Non-pigmented ciliary epithelial cell (primary cell): ENCODE measurements at regions not wholly inside any gene's neighbourhood (a gene's known extent, or its start where the extent isn't known, plus 50 kb on each side); places are given as distances from the start of the nearest gene placed in this dataset.
"Not testable (repeated sequence)": the region's sequence is repeated elsewhere in the genome, so short reads cannot be mapped to it uniquely, and the experiment has no call there.

Source experiments
- DNase-seq: peaks from one replicate; pipeline ENCODE4 v3.0.0-alpha.2; 2010; ENCODE audit warnings: low read depth

GRCh38 chr6:20341096-20341495, 60.6 kb upstream of the E2F3 start:
- DNase-seq, result no peak

GRCh38 chr6:20341564-20341963, 60.1 kb upstream of the E2F3 start:
- no peak for DNase-seq

- not testable (repeated sequence) for DNase-seq
Observed at GRCh38 chr6:20346948-20347347, 54.7 kb upstream of the E2F3 start.

GRCh38 chr6:20348041-20348440, 53.6 kb upstream of the E2F3 start:
- DNase-seq, result no peak

- no peak for DNase-seq
Observed at GRCh38 chr6:20349225-20349624, 52.5 kb upstream of the E2F3 start.

- DNase-seq, result peak; percentile 48
Observed at GRCh38 chr6:20350215-20350614, 51.5 kb upstream of the E2F3 start.

- no peak for DNase-seq
Observed at GRCh38 chr6:20351534-20351933, 50.1 kb upstream of the E2F3 start.
